NCI-H1417 (cell line): ENCODE measurements at regions not wholly inside any gene's neighbourhood (a gene's known extent, or its start where the extent isn't known, plus 50 kb on each side); places are given as distances from the start of the nearest gene placed in this dataset.

Experiments used
- DNase-seq, 3 experiments: peaks; one replicate each; lab custom pipeline; 2025; lab: John Stamatoyannopoulos, UW

DNA sequence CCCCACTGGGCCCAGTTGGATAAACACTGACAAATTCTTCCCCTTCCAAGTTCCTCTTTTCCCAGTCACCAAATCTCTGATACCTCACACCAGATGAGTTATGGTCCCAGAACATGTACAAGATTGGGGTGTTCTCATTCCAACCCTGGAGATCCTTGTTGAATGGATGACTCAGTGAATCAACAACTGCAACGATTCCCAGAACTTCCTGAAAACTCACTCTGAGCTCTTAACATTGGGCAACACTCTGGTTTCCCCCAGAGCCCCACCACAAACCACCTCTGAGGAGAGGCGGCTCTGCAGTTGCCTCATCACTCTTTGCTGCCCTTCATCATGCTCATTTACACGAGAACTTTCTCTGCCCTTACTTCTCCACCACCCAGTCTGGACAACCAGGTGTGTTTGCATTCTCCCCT is 115.2 kb downstream of the MRPL14 start:
- DNase-seq = no peak

DNA sequence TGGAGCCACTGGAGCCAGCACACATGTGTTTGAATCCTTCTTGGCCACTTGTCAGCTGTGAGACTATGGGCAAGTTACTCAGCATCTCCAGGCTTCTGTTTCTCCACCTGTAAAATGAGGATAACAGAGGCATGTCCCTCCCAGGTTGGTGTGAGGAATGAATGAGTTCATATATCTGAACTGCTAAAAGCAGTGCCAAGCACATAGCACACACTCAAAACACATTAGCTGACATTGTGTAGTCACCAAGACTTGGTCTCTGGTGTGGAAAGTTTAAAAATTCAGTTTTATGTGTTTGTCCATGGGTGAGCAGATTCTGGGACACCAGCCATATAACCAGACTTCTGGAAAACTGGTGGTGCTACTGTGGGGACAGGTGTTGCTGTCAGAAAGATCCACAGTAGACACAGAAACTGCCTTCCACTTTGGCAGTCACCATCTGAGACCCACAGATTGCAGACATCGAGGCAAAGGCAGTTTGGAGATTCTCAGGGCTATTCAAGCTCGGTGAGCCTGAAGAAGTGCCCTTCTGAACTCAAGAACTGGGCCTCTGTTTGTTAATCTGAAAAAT is 115.8 kb downstream of the MRPL14 start:
- no peak for DNase-seq

DNA sequence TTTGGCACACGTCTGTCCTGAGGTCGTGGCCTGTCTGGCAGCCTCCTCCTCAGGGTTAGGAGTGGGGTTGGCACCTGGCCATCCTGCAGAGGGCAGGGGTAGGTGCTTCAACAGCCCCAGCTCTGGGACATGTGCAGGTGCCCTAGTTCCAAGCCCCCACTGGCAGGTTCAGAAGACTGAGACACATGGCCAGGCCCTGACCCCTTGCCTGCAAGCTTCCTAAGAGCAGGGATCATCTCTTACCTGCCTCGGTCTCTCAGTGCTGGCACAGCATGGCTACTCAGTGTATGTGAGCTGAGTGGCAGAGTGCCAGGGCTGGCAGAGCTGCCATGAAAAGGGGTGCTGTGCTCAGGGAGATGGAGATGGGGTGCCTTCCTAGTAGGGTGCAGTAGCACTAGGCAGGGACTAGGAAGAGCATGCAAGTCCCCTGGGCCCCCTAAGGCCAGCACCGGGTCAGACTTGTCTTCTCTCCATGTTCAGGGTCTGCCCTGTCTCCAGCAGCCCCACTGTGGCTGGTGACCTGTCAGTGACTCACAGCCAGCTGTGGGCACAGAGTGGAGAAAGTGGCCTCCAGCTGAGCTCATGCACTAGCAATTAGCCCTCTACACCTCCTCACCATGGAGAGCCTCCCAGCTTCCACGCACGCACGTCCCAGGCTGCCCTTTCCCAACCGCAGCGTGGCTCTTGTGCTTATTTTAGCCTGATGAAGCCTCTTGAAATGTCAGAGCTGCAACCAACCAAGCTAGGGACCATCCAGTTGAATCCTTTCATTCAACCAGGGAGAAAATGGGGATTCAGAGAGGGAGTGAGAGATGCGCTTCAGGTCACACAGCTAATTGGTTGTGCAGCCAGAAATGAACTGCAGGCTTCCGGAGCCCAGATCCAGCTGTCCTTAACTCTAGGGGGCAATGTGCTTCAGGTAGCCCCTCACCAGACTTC is 116.6 kb downstream of the MRPL14 start:
- DNase-seq = peak; percentile 45 to 92 (median 65)

DNA sequence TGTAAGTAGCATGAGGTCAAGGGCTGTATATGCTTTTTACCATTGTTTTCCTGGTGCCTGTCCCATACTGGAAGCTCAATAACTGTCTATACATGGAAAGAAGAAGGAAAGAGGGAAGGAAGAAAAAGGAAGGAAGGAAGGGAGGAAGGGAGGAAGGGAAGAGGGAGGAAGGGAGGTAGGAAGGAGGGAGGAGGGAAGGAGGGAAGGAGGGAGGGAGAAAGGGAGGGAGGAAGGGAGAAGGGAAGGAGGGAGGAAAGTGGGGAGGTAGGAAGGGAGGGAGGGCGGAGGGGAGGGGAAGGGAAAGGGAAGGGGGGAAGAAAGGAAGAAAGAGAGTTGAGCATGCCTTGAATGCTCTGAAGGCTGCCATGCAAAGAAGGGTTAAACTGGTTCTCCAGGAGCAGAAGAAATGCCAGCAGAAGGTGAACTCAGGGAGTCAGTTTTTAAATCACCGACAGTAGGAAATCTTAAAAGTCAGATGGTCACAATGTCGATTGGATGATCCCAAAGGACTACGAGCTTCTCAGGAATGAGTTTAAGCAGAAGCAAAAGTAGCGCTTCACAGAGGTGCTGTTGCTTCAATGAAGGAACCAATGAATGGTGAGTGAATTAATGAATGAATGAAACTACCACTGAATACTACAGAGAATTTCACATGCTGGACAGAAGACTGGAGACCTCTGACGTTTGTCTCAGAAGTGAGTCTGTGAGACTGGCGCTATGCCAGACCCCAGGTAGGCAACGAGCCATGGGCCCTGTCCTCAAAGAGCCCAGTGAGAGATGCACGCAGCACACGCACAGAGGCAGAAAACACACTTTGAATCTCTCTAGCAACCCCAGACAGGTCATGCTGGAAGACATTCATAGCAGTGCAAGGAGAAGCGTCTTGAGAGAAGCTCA is 117.6 kb downstream of the MRPL14 start:
- peak in 1 of 3 experiments; percentile 27 for DNase-seq

DNA sequence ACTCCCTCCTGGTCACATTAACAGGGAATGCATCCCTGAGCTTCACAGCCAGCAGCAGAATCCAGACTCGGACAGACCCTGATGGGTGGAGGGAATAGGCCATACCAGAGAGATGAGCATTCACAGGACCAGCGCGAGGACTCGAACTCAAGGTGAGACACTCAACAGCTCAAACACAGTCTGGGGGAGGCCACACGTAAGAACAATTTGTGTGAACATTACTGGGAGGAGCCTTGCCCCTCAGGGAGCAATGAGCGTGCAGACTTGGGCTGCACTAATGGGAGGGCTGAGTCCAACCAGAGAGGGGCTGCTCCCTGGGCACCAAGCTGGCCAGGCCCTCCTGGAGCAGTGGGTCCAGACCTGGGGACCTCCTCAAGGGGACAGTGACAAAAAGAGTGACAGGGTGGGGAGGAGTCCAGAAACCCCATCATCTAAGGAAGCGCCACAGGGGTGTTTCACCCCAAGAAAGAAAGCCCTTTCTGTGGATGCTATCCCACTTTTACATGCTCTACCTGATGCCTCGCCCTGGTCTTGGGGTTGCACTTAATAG is 118.4 kb downstream of the MRPL14 start:
- DNase-seq = no peak

DNA sequence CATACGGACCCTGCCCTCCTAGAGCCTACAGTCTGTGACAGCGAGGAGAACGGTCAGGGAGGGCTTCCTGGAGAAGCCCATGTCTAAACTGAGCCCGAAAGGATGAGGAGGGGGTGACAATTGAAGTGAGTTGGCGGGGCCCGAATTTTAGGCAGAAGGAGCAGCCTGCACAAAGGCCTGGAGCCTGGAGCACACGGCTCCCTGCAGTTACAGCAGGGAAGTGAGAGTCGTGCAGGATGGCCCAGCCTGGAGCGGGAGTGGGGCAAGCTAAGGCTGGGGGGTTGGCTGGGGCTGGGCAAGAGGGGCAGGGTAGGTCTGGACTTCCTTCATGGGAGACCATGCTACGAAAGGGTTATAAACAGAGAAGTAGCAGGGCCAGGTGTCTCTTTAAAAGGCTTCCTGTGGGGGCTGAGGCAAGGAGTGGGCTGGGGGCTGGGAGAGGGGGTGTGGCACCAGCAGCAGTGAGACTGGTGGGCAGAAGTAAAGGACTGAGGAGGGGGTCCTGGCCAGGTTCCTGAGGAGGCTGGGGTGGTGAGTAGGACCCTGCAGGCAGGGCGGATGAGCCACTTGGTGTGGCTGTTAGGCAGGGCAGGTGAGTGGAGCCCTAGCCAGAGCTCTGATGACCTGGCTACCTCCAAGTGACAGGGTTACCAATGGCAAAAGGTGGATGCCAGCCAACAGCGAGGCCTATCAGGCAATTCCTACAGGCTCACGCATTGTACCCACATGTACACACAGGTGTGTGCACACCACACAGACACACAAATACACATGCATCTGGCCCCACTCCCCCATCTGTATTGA is 119.2 kb downstream of the MRPL14 start:
- DNase-seq = no peak

DNA sequence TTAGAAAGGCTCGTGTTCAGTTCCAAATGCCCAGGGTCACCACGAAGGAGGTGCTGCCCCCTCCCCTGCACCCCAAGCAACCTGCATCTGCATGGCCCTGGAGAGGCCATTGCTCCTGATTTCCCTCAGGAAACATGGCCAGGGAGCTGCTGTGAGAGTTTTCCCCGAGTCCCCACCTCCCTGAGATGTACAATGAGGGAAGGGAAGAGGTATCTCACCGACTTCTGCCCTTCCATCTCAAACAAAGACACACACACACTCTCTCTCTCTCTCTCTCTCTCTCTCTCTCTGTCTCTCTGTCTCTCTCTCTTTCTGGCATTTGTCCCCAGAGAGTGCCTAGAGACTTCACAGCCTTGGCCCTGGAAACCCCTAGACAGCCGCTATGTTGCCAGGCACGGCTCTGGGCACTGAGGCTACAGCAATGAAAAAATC is 120.4 kb downstream of the MRPL14 start:
- no peak for DNase-seq

DNA sequence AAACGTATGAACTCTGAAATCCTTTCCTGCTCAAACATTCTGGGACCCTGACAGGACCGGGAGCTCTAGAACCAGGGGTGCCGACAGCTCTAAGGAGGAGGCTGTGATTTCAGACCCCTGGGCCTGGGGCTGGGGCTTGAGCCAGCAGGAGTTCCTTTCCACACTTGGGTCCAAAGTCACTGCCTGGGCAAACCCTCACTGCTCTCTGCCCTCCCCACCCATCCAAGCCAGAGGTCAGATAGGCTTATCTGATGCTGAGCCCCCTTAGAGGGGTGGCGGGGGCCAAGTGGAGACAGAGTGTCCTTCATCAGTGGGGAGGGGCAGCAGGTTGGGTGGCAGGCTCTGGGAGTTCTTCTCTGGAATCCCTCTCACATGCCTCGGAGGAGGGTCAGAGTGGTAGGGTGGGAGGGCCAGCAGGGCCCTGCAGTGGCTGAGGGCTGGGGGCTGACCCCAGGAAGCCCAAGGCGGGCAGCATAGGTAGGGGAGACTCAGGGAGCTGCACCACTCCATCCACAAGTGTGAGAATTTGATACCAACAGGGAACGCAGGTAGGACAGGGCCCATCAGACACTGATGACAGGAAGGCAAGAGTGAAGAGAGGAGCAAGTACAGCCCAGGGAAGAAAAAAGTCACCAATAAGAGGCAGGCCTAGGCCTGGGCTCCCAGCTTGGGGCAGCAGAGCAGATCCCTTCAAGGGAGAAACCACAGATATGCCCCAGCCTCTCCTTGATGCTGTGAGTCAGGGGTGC is 121.0 kb downstream of the MRPL14 start:
- DNase-seq = no peak

DNA sequence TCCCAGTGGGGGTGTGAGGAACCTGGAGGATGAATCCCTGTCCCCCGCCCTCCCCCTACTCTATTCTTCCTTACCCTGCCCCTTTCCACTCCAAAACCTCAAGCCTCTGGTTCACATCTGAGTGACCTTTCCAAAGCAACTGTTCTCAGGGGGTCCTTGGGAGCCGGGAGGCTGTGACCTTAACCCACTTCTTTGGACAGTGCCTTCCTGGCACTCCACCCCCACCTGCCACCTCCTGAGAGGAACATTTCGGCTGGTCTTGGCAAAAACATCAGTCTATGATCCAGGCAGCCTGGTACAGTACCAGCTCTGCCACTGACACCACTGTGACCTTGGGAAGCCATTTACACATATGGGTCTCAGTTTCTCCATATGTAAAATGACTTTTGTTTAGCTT is 121.7 kb downstream of the MRPL14 start:
- DNase-seq = no peak

DNA sequence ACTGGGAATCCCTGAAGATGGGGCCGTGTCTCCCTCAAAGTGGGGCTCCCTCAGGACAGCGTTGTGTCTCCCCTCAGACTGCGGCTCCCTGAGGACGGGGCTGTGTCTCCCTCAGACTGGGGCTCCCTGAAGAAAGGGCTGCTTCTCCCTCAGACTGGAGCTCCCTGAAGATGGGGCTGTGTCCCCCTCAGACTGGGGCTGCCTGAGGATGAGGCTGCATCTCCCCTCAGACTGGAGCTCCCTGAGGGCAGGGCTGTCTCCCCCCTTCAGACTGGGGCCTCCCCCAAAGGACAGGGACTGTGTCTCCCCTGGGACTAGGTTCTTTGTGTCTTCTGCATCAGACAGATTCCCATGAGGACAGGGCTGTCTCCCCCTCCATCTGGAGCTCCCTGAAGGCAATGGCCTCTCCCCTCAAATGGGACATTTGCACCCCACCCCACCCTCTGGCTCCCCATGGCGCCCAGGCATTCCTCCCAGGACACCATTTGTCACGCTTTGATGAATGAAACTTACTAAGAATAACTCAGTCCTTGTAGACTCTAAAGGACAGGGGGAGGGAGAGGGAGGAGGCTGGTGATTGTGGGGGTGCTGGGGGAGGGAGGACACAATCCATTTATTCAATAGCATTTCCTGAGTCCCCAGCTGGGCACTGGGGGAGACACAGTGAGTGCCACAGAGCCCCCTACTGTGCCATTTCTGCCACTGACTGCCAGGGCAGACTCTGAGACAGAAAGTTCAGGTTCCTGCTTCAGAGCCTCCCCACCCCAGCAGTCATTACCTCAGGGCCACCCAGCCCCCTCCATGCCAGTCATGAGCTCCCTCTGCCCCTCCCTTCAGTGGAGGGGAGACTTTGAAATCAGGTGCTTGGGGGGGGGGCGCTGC is 122.4 kb downstream of the MRPL14 start:
- DNase-seq = peak in 1 of 3 experiments; percentile 5

DNA sequence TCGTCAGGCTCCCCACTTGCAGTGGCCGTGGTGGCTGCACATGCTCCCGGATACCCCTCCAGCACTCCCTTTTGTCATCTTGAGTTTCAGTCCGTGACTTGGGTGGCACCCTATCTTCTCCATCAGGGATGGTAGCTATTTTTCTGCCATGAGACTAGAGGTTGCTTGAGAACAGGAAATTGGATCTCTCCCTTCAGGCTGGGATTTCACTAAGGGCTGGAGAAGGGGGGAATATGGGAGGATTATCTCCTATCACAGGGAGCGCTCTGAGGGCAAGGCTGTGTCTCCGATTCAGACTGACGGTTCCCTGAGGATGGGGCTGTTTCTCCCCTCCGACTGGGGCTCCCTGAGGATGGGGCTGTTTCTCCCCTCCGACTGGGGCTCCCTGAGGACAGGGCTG is 123.1 kb downstream of the MRPL14 start:
- no peak for DNase-seq

DNA sequence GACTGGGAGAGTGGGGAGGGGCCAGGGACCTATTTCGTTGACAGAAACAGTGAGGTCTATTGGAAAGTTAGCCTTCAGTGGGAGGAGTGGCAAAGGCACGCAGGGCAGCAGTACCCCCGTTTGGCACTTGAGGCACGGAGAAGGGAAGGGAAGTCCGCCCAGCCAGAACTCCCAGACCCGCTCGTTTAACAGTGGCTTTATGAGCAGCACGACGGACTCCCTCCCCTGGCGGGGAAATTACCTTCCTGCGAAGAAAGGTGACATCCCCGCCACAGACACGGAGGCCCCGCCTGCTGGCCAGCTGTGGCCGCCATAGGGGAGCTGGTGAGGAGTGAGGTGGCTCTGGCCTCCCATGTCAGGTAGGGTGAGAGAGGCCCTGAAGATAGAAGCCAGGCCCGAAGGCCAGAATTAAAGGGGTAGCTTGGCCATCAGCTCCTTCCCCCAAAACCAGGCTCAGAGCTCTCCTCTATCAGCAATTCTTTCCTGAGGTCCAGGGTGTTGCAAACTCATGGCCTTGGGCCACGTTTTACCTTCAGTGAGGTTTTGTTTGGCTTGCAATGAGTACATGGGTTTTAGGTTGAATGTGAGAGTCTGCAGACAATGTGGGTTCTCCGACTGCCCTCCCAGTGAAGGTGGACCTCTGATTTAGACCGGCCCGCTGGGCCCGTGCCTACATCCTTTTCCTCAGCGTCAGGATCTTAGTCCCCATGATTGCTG is 123.7 kb downstream of the MRPL14 start:
- DNase-seq = peak in 2 of 3 experiments; percentile 63 to 68

DNA sequence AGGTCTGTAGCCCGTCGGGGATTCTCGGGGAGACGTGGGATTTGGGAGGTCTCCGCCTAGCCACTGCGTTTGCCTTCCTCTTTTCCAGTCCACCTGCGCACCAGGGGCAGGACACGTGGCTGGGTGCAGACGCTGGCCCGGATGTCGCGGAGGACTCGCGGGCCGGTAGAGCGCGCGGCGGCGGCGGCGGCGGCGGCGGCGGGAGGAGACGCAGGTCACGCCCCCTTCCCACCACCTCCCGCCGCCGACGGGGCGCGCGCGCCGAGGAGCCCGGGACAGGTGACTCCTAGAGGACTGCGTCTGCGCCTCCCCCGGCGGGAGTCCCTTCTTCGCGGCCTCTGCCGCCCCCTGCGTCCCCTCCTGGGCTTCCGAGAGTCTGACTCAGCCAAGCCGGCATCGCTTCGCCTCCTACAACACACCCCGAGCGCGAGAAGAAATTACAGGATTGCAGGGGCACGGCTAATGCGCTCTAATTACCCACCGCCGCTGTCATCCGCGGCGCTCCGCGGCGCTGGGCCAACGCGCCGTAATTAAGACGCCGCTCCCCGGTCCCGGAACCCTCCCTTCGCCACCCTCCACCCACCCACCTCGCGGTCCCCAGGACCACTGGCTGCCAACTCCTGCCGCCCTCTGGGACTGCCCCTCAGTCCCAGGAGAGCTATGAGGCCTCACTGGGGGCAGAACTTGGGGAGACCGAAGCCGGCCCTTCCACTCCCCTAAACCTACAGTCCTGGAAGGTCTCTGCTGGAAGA is 124.5 kb downstream of the MRPL14 start:
- DNase-seq = peak in 2 of 3 experiments; percentile 82 to 84

DNA sequence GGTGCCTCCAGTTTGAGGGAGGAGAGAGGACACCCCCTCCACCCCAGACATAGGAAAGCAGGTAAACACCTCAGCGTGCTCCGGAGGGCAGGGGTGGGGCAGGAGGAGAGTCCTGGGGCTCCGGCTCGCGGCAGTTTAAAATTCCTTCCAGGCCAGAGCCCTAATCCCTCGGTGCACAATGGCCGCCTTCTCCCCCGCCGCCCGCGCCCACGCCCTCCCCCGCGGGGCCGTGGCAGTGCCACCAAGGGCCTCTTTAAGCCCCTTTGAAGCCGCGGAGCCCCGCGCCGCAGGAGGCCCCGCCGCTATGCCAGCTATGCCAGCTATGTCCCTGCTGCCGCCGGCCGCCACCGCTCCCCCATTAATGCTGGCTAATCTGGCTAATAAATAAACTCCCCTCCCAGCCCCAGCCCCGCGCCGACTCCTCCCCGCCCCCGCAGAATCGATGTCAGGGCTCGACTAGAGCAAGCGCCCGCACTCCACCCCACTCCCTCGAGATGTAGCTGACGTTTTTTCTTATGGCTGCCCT is 125.1 kb downstream of the MRPL14 start:
- DNase-seq = peak in 1 of 3 experiments; percentile 57

DNA sequence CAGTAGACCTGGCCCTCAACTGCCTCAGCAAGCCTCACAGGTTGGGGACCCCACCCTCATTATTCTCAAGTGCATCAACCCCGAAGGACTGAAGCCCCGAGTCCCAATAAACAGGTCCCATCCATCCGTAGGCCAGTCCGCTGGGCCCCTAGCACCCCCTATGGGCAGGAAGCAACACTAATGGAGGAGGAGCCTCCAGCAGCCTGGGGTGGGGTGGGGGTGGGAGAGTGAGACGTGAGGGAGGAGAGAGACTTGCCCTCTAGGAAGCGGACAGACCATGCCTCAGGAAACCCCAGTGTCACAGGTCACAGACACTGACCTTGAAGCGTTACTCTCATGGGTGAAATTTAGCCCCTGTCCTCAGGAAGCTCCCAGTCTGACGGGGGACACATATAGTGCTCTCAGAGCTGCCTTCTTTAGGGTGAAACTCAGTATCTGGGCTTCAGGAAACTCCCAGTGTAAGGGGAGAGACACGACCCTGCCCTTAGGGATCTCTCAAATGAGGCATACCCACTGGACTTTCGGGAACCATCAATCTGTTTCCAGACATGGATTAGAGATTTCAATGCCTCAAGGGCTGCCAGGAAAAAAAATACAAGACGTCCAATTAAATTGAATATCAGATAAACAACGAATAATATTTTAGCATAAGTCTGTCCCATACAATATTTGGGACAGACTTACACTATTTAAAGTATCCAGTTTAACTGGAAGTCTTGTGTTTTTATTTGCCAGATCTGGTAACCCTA is 125.8 kb downstream of the MRPL14 start:
- DNase-seq = peak in 1 of 3 experiments; percentile 11

DNA sequence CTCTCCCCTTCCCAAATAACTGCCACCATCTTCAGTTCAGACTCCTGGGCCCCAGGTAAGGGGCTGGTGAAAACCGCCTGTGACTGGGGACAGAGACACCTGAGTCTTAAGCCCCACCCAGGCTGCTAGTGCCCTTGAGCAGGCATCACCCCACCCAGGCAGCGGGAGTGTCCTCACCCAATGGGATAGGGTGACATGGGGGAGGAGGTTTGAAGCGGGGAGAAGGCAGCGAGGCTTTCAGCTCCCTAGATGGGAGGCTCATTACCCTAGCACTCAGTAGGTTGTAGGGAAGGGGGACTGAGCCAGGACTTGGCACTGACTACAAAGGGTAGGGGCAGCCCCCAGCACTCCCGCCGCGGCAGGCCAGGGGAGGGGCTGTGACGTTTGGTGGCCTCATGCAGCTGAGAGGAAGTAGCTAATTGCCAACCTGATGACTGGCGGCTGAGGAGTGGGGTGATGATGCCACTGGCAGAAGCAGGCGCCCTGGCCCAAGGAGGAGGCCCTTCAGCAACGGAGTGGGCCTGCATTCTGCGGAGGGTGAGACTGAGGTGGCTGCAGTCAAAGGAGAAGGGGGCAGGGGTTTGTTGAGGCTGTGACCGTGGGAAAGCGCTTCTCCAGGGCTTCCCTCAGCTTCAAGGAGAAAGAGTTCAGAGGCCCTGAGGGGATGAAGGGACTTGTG is 126.9 kb downstream of the MRPL14 start:
- DNase-seq = peak; percentile 12 to 57 (median 14)
